Kidney (tissue), 13 donors: ENCODE measurements at regions not wholly inside any gene's neighbourhood (a gene's known extent, or its start where the extent isn't known, plus 50 kb on each side); places are given as distances from the start of the nearest gene placed in this dataset.

Experiments
- DNase-seq, 5 donors: peaks; one replicate each; pipeline ENCODE4 v3.0.0-alpha.2; 2013 to 2020
- FAIRE-seq: peaks from 2 replicates; lab custom pipeline; 2012; peaks lifted over from hg19 to GRCh38; lab: Jason Lieb, UNC
- H3K27ac ChIP-seq, 2 donors: one replicate each; pipeline ENCODE4 v1.7.0; 2013; ENCODE audit warnings: low read depth in 2 of 2, low read length in 2 of 2, inconsistent platforms in 1 of 2
- H3K27me3 ChIP-seq: one replicate; pipeline ENCODE4 v1.7.1; 2013; ENCODE audit warnings: low read length, inconsistent platforms; ENCODE audit not compliant: control insufficient read depth, insufficient read depth
- H3K36me3 ChIP-seq, 3 donors: one replicate each; pipeline versions ENCODE4 v1.7.0 to v1.7.1; 2013; ENCODE audit warnings: low read length in 3 of 3, control low read depth in 1 of 3, inconsistent platforms in 1 of 3; ENCODE audit not compliant: insufficient read depth in 3 of 3, control insufficient read depth in 2 of 3
- H3K4me1 ChIP-seq, 3 donors: one replicate each; pipeline versions ENCODE4 v1.7.0 to v1.7.1; 2013; ENCODE audit warnings: low read length in 3 of 3, inconsistent platforms in 1 of 3, low read depth in 1 of 3; ENCODE audit not compliant: control insufficient read depth in 2 of 3, insufficient read depth in 2 of 3
- H3K4me3 ChIP-seq, 3 donors: one replicate each; pipeline versions ENCODE4 v1.7.0 to v1.8.1; 2013; ENCODE audit warnings: low read length in 3 of 3, control low read depth in 1 of 3, inconsistent platforms in 1 of 3
- H3K9ac ChIP-seq, 3 donors: one replicate each; pipeline versions ENCODE4 v1.7.0 to v1.7.1; 2013; ENCODE audit warnings: low read length in 3 of 3, control low read depth in 1 of 3, inconsistent platforms in 1 of 3
- H3K9me3 ChIP-seq, 3 donors: one replicate each; pipeline versions ENCODE4 v1.7.0 to v1.7.1; 2013; ENCODE audit warnings: low read length in 3 of 3, control low read depth in 1 of 3, inconsistent platforms in 1 of 3; ENCODE audit not compliant: control insufficient read depth in 2 of 3, insufficient read depth in 1 of 3
- CTCF ChIP-seq: IDR thresholded peaks from 3 replicates; pipeline ENCODE4 v1.5.1; 2012; ENCODE audit warnings: mild to moderate bottlenecking, moderate library complexity, borderline replicate concordance; ENCODE audit not compliant: insufficient read depth; ENCODE audit errors: extremely low read depth
- intact Hi-C: fragments of 100-400 bp; cut with DNase I; formaldehyde crosslinking; loops from one replicate; pipeline ENCODE4 v1.11.1; 2022
- donor health status: control.
- donor health status: control.
- donor health status: control.
- donor health status: control.
- donor health status: control.
- donor health status: DM: yes; HTN: yes; CAD: no.
- donor health status: Normal renal cell carcinoma (clear cell type).

DNA sequence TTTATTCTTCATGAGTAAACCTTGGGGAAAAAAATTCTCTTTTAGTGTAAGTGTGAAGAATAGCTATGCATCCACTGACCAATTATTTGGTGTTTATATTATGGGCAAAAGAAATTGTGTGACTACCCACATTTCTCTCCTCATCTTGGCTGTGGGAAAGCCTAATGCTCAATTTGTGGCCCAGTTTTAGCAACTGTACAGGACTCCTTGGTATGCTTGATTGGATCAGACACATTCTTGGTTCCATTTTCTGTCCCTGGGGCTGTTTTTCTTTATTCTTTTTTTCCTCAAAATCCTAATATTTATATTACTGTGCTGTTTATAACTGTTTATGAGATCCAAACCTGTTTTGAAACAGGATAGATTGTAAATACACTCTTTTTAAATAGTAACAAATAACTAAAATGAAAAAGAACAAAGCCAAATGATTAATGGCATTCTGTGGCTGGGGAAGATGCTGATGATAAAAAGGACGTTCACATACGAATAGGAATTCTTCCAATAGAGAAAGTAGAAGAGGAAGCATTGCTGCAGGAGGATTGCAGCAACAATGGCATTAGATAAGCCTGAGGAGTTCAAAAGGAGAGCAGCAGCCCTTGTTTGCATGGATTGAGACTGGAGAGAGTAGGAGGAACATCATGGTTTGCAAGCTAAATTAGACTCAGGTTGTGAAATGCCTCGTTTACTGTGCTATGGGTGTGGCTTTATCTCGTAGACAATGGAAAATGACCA lies 580.5 kb downstream of the INHBA start:
- Histone ChIP-seq H3K9ac (no peak overlapping the region), H3K9me3 (no peaks in the 10 kb centered on the region), H3K36me3 (no peaks in the 10 kb centered on the region), H3K4me1 (no peaks in the 10 kb centered on the region), H3K27me3 (no peaks in the 10 kb centered on the region), H3K27ac (no peak overlapping the region), H3K4me3 (no peak overlapping the region)
- no peak for TF ChIP-seq CTCF
- intact Hi-C loops: no loop called here
- FAIRE-seq (no peak), DNase-seq (no peak)

DNA sequence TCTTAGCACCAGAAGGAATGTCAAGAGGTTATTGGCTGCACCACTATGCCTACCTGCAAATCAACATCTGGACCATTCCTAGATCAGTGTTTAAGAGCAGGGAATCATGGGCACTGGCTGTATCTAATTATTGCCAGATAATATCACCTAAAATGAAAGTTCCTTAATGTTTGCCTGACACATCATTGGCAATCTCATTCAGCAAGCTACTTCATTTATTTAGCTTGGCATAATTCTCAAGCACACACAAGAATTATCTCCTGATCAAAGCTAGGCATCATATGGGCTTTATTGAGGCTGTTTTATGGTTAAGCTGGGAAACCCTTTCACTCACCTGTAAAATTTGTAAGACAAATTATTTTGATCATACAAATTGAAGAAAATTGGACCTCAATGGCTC lies 581.7 kb downstream of the INHBA start:
- H3K36me3 ChIP-seq: no peaks in the 10 kb centered on the region
- no peaks in the 10 kb centered on the region for H3K27me3 ChIP-seq
- no peak for TF ChIP-seq CTCF
- H3K9me3 ChIP-seq: no peaks in the 10 kb centered on the region
- DNase-seq (no peak), FAIRE-seq (no peak)
- no peak overlapping the region for H3K9ac ChIP-seq
- no peak overlapping the region for H3K4me3 ChIP-seq
- H3K27ac ChIP-seq: no peak overlapping the region
- intact Hi-C loops: no loop called here
- H3K4me1 ChIP-seq: no peaks in the 10 kb centered on the region

GRCh38 chr7:41118486-41118885 lies 584.4 kb downstream of the INHBA start:
- H3K4me1 ChIP-seq: no peaks in the 10 kb centered on the region
- DNase-seq: peak in 4 of 5 donors; percentile 44 to 72 (median 60)
- intact Hi-C loops: no loop called here

More at GRCh38 chr7:41118486-41118885, 584.4 kb downstream of the INHBA start:
- no peaks in the 10 kb centered on the region for H3K9me3 ChIP-seq
- H3K9ac ChIP-seq: no peak overlapping the region
- TF ChIP-seq CTCF: no peak
- no peaks in the 10 kb centered on the region for H3K36me3 ChIP-seq
- no peak overlapping the region for H3K4me3 ChIP-seq
- no peaks in the 10 kb centered on the region for H3K27me3 ChIP-seq
- FAIRE-seq: no peak
- H3K27ac ChIP-seq: no peak overlapping the region
